Activated CD4-positive, alpha-beta T cell treated with anti-CD3 and anti-CD28 coated beads, Interleukin-2, amount 50 U/mL, for 1 hour (primary cell): ENCODE measurements at regions not wholly inside any gene's neighbourhood (a gene's known extent, or its start where the extent isn't known, plus 50 kb on each side); places are given as distances from the start of the nearest gene placed in this dataset.
"Not testable (repeated sequence)": the region's sequence is repeated elsewhere in the genome, so short reads cannot be mapped to it uniquely, and the experiment has no call there.

Experiments used
- DNase-seq: peaks from one replicate; pipeline ENCODE4 v3.0.0-alpha.2; 2020

DNA sequence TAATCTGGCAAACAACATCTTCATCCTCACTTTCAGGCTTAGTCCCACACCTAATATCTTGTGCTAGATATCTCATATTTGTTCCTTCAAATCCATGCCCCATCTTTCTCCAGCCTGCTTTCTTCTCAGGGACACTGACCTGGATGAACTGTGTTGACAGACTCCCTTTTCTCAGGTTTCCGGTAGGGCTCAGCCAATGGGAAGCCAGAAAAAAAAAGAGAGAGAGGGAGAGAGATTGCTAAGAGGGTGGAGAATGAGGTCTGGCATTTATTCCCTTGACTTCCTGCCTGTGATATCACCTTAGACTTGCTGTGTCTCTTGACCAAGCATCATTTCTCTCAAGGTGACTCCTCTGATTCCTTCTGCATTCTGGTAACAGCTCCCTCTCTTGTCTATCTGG, 145.6 kb upstream of the ABI3BP start:
- no peak for DNase-seq

DNA sequence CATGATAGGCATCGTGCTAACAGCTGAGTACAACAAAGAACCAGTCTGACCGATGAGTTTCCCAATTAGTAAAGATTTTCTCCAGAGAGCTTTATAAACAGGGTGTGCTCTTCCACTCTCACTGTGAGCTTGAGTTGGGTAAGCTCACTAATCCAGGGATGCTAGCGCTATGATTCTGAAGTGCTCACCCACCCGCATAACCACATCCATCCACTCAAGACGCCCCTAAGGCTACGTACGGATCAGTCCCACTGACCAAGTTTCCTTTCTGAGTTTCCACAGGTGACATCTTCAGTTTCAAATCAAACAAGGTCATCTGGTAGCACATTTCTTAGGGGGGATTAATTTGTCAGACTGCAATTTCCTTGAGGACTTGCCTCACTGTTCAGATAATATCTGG, 141.1 kb upstream of the ABI3BP start:
- DNase-seq: no peak

DNA sequence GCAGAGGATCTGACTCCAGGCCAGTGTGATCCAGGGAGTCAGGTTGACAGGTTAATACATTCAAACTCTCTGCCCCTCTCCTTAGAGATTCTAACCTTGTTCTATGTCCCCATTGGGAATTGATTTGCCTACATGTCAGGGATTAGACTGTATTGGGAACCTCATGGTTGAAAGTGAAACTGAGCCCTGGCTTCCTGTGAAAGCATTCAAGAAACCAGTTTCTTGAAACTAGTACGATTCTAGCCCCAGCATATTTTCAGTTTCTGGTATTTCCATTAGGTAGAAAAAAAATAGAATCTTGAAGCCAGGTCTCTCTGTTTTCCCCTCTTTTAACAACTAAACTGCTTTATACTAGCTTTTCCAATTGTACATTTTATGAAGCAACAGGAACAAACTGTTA, 140.4 kb upstream of the ABI3BP start:
- DNase-seq: no peak

DNA sequence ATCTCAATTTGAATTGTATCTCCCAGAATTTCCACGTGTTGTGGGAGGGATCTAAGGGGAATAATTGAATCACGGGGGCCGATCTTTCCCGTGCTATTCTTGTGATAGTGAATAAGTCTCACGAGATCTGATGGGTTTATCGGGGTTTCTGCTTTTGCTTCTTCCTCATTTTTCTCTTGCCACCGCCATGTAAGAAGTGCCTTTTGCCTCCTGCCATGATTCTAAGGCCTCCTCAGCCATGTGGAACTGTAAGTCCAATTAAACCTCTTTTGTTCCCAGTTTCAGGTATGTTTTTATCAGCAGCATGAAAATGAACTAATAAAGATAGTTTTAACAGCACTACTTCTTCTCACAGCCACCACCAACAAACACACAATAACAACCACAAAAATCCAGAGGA, 140.0 kb upstream of the ABI3BP start:
- not testable (repeated sequence) for DNase-seq

DNA sequence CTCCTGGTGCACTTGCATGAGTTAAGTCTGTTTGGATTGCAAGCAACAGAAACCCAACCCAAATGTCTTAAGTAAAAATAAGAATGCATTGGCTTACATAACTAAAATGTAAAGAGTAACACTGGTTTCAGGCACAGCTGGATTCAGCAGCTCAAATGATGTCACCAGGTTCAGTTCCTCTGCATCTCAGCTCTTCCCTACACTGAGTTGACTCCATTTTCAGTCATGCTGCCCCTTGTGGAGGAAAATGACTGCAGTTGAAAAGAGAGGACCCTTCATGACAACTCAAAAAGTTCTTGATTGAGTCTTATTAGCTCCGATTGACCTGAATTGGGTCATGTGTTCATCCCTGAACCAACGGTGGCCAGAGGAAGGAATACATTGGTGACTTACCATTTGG, 138.5 kb upstream of the ABI3BP start:
- DNase-seq: no peak

DNA sequence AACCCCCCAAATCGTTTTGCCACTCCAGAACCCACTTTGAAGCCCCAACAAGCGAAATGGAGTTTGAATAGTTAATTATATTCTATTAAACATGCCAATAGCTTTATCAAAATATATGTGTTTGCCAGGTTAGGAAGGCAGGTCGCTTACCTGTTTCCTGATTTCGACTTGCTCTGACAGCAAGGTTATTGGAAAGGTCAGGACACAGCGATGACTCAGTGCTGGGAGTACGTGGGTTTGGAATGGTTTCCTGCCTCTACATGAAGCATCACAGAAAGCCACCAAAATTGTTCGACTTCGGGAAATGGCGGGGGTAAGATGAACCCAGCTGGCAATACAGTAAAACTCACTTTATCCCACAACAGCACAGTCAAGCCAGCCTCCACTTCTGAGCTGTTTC, 135.6 kb upstream of the ABI3BP start:
- no peak for DNase-seq

DNA sequence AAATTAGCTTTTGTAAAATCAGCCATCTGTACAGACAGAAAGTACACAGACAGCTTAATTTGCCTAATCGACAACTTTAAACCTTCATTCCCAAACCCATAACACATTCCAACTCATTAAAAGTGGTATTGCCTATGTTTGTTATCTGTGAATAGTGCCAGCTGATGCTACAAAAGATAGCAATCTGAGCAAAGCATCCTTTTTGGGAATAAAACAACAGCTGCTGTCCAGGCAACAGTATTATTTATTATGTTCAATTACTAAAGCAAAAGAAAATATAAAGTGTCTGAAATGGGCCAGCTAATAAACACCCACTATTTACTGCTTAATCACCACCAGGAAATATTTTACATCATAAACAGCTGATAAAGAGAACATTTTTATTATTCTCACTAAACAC, 134.8 kb upstream of the ABI3BP start:
- no peak for DNase-seq

DNA sequence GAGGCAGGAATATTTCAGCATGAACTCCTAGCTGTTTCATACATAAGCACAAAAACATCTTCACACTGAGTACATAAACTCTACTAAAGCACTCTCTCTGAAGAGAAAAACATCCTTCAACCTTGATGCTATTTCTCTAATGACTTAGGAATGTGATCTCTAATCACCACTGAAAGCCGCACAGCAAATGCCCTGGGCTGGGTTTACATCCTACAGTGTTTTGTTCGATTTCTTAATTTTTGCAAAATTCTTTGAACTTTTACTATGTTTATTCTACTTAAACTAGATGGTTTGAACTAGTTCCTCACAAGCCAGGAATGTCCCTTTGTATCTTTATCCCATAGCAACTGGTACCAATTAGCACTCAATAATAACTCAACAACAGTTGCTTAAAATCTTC, 130.9 kb upstream of the ABI3BP start:
- no peak for DNase-seq

DNA sequence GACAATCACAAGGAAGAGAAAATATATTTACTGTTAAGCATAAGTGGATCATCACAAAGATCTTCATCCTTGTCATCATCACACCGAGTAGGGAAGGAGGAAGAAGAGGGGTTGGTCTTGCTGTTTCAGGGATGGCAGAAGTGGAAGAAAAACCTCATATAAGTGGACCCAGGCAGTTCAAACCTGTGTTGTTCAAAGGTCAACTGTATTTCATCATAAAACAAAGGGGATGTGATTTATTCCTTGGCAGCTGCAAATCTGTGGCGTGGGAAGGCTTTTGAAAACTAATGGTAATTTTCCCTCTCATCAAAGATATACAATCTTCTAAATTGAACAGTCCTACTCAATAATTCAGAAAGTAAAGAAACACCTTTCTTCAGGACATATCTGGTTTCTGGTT, 129.9 kb upstream of the ABI3BP start:
- no peak for DNase-seq

DNA sequence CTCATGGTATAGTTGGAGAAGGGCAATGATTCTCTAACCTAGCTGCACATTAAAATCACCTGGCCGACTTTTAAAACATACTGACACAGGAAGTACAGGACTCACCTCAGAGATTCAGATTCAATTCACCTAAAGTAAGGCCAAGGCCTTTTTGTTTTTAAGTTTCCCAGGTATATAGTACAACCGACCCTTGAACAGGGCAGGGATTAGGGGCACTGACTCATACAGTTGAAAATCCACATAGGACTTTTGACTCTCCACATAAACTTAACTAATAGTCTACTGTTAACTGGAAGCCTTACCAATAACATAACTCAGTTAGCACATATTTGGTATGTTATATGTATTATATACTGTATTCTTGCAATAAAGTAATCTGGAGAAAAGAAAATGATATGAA, 129.5 kb upstream of the ABI3BP start:
- no peak for DNase-seq

DNA sequence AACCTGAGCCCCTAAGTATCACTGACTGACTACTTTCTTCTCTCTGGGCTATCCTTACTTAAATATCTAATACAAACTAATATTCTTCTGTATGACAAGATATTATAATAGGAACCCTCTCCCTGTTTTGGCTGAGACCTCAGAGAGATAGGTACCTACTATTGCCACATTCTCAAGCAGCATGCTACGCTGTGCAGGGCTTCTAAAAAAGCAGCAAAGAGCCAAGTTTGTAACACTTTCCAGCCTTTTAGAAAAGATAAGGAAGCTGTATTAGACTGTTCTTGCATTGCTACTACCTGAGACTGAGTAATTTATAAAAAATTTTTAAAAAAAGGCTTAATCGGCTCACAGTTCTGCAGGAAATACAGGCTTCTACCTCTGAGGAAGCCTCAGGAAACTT, 126.8 kb upstream of the ABI3BP start:
- DNase-seq: no peak

DNA sequence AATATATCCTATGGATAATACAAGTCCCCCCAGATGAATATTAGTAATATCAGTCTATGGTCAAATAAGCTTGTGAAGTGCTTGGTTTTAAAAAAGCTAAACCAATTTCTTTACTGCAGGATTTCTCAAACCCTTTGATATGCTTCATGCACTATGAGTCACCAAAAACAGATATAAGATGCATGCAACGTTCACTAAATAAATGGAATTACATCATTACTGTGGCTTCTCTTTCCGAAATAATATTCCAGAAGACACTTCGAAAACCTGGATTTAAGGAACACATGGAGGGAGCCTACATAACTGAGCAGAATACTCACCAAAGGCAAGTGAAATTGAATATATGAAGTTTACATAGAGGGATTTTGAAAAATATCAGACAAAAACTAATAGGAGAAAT, 126.3 kb upstream of the ABI3BP start:
- DNase-seq: no peak

DNA sequence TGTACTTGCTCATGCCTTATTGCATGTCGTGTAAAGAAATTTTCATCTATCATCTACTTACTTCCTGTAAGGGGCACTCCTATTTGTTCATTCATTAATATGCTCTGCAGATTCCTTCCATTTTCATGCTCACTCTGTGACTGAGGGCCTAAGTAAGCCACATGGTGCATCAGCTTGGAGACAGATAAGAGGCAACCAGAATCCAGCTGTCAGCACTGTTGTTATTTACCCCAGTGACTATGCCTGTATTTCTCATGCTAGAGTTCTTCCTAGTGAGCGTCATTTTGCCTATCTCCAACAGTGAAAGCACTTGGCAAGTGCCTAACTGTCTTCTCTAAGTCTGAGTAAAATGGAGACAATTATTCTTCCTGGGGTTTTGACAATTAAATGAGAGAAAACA, 124.8 kb upstream of the ABI3BP start:
- no peak for DNase-seq

DNA sequence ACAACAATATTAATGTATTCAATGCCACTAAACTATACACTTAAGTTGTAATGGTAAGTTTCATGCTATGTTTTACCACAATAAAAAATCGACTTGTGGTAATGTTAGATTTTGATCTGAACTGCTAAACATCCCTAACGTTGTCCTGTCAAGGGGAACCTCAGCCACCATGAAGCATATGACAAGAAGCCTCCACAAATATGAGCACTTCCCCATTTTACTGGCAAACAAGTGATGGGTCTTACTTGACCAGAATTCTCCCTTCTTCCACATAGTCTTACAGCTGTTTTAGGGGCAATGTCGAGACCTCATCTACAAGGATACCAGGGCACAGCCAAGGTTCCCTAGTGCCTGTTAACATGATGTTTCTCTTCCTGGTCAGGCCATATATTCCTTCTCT, 124.2 kb upstream of the ABI3BP start:
- no peak for DNase-seq

DNA sequence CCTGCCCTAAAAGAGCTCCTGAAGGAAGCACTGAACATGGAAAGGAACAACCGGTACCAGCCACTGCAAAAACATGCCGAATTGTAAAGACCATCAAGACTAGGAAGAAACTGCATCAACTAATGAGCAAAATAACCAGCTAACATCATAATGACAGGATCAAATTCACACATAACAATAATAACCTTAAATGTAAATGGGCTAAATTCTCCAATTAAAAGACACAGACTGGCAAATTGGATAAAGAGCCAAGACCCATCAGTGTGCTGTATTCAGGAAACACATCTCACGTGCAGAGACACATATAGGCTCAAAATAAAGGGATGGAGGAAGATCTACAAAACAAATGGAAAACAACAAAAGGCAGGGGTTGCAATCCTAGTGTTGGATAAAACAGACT, 117.1 kb upstream of the ABI3BP start:
- not testable (repeated sequence) for DNase-seq

DNA sequence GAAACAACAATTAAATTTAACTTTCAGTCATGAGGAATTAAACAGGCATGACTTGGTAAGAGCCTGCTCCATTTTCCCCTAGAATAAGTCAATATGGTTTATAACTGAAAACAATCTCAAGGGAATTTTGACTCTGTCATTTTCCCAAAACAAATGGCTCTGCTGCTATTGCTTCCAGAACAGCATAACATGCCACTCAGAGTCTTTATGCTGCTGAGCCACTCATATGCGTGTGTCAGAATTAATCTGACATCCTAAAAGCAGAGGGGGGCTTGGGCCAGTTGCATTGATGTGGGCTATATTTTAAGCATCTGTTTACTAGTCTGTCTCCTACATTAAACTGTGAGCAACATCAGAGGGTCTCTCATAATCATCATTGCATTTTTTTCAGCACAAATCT, 111.1 kb upstream of the ABI3BP start:
- no peak for DNase-seq

DNA sequence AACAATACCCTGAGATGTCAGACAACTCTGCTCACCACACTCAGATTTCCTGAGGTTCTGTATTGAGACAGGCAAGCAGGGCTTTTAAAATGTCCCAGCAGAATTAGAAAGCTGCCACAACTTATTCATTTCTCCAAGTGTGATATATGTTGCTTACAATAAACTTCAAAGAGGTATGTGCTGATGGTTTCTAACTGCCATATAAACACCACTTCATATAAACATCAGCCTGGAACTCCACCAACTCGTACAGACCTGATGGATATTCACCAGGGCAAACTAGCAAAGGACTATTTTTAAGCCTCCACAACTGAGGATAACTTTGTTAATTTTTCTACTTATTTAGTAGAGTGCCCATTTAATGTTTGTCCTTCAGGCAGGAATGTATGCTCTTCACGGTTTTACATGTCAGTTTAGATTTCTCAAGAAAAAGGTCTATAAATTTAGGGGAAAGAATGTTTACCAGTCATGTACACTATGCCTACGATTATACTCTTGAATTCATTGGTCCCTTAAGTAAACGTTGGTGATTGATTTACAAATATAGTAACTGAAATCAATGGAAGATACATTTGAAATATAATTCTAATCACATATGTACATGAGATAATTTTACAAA, 109.6 kb upstream of the ABI3BP start:
- no peak for DNase-seq

DNA sequence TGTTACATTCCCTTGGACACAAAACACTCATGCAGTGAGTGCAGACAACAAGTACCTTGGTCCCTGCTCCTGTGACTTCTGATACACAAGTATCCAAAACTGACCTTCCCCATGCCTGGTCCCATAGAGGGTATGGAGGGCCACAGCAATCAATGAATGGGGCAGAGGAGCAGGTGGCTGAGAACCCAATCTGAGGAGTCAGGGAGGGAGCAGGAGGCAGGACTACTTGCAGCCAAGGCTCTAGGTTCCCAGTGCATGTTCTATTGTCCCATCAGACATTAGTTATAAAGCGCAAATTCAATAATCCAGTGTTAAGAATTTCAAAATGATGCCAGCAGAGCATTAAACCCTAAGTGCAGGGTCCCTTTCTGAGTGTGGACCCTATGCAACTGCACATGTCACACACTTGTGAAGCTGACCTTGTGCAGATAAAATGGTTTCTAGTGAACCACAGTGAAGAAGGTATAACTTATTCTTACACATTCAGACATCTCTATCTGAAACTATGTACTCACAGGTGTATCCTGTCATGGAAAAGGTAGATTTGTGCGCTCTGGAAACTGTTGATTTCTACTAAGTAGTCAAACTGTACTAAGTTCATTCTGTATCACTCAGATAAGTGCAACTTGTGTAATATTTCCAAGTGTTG, 107.3 kb upstream of the ABI3BP start:
- no peak for DNase-seq

DNA sequence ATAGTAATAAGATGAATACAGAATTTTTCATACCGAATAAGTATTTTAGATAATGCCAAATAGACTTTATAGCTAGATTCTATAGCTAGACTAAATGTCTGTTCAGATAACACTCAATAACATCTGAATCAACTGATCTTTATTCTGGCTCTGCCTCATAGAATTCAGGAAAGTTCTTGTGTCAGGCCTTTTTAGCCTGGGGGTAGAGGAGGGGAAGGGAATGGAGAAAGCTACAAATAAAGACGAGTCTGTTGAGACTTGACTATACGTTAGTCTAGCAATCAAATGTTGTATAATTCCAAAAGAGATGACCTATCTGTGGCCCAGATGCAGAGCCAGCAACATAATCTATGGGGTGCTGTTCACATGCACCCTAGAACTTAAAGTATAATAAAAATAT, 106.6 kb upstream of the ABI3BP start:
- no peak for DNase-seq

DNA sequence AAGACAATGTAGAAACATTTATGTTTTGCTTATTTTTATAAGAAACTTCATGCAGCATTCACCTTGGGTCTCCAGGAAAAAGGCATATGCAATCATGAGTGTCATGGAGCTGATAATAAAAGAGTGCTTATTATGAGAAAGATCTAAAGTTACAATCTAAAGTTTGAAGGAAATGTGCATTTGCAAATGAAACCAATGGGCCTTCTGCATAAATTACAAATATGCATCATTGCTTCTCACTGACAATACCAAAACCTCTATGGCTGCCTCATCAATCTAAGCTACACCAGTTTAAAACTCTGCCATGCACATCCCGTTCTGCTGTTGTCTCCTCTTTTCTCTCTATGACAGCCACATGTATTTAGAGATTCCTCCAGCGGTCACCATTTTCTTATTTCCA, 103.2 kb upstream of the ABI3BP start:
- no peak for DNase-seq

DNA sequence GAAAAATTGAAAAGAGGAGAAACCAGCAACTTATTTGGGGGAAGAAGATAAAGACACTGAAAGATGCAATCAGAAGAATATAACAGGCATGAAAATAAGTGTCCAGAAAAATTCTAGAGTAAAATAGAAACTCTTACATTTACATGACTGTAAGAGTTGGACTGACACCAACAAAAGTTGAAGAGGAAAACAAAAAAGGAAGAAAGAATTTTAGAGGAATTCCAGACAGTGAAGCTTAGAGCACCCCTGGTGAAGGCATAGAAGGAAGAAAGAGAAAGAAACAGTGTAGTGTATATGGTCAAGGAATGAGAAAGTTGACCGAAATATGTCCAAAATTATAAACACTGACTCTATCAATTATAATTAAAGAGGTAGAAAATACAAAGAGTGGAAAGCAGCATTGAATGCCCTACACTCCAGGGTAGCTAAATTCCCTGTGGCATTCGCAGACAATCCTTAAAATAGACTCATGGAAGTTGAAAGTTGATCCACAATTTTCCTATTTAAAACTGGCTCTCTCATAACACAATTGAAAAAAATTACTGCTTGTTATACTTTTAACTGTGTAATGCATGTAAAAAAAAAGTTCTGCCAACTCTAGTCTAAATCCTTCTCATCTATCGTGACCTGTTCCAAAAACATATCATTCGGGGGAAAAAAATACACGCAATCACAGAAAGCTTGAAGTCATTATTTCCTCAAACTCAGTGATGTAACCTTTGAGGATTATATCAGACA, 102.6 kb upstream of the ABI3BP start:
- no peak for DNase-seq

DNA sequence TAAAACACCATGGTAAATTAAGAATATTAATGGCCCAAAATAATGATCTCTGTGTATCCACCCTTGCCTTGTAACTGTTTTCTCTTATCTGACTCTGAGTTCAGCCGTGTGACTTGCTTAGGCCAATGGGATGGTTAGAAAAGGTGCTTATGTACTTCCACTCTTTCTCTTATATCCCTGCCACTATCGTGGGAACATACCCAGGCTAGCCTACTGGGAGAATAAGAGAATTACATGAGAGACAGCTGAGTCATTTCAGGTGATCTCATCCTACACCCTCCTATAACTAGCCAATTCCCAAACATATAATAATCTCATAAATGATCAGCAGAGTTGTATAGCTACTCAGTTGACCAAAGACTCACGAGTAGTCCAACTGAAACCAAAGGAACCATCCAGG, 98.3 kb upstream of the ABI3BP start:
- no peak for DNase-seq

DNA sequence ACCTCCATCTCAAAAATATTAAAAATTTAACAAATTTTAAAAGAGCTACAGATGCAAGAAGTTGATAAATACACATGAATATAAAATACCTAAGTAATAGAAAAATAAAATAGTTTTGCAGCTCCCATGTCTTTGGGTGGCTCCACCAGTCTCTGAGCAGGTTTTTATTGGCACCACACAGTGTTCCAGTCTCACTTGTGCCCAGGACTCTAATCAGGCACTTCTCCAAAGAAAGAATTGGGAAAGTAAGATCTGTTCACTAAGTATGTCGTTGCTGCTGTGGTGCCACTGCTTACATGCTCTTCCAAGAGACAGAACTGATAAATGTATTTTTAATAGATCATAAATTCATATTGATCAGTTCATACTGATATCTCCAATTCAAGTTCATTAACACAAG, 92.5 kb upstream of the ABI3BP start:
- no peak for DNase-seq

DNA sequence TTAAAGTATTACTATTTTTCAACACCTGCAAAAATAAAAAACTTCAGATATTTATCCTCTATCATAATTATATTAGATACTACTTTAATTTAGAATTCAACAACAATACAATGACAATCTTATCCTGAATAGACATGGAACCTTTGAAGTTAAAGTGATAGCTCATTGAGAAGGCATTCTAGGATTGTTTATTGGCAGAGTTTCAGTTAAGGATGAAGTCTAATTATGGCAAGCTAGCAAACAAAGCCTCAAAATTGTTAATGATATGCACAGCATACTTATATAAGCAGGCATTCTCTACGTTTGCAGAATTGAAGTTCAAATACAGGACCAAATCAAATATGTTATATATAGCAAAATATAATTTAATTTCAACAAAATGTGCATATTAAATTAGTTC, 91.2 kb upstream of the ABI3BP start:
- DNase-seq: no peak

DNA sequence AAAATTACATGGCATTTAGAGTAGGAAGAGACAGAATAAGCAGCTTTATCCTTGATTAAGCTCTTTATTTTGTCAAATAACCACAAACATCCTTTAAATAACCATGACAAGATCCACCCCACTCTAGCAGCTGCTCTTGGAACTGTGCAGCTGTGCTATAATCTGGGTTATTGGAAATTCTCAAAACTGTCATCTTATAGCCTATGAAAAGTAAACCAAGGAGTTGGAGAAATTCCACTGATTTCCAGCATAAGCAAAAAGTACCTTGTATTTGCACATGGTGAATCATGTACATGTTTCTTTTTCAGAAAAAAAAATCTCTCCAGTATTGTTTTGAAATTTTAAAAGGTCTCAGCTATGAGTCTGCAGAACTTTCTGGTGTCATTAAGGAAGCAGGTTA, 88.8 kb upstream of the ABI3BP start:
- no peak for DNase-seq
